Activated CD4-positive, alpha-beta T cell treated with anti-CD3 and anti-CD28 coated beads, Interleukin-2, amount 50 U/mL, for 48 hours (primary cell): ENCODE measurements at regions not wholly inside any gene's neighbourhood (a gene's known extent, or its start where the extent isn't known, plus 50 kb on each side); places are given as distances from the start of the nearest gene placed in this dataset.

ENCODE experiments used
- DNase-seq, 2 experiments: peaks; one replicate each; pipeline ENCODE4 v3.0.0-alpha.2; 2020

DNA sequence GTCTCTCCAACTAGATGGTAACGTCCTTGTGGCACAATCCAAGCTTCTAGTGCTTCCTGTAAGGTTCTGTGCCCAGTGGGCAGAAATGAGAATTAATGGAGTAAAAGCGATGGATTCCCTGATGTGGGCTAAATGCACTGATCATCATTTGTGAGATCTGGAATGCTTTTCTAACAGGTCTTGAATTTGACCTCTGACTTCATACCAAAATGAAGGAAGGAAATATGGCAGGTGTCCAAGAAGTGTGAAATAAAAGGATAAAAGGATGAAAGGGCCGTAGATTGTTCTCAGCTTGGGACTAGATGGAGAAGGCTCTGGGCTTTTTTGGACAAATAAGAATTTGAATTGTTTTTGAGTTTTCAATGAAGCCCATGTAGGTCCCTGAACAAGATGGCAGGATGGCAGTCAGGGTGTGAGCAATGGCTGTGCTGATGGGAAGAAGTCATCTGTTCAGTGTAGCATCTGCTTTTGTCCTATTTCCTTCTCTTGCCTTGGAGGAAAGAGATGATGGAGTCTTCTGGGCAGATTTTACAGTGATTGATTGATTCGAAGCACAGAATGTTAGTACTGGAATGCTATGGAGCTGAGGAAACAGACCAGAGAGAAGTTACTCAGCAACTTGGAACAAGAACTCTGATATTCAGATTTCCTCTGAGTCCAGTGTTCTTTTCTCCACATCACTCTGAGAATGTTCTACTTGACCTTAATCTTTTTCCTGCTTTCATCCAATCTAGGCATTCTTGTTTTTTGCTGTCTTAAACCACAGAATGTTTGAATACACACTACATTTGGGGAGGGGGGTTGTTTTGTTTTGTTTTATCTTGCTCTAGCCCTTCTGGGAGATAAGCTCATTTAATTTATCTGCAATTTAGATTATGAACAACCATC lies 286.0 kb downstream of the HLX start:
- DNase-seq: no peak

DNA sequence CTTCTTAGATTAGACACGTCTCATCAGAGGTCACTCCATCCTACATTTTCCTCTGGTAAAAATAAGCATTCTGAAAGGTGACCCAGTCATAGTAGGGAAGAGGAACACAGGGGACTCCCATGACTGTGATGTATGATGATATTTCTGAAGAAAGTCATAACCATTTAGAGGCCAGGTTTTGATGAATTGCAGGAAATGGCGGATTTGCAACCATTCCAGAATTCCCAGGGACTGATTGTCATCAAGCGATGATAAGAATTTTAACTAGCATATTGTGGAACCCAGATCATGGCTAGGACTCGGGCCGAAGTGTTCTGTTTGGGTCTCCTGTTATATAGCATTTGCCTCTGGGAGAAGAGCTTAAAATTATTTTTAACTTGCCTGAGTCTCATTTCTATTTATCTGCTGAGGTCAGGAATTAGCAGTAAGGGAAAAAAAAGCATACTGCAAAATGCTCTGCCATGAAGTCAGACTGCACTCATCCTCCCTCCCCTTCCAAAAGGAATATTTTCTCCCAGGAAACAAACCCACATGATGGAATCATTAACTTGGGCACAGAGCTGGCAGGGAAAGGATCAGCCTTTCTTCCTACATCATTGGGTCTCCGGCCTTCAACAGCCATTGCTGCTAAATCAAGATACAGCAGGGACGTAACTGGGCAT lies 286.7 kb downstream of the HLX start:
- DNase-seq: no peak

DNA sequence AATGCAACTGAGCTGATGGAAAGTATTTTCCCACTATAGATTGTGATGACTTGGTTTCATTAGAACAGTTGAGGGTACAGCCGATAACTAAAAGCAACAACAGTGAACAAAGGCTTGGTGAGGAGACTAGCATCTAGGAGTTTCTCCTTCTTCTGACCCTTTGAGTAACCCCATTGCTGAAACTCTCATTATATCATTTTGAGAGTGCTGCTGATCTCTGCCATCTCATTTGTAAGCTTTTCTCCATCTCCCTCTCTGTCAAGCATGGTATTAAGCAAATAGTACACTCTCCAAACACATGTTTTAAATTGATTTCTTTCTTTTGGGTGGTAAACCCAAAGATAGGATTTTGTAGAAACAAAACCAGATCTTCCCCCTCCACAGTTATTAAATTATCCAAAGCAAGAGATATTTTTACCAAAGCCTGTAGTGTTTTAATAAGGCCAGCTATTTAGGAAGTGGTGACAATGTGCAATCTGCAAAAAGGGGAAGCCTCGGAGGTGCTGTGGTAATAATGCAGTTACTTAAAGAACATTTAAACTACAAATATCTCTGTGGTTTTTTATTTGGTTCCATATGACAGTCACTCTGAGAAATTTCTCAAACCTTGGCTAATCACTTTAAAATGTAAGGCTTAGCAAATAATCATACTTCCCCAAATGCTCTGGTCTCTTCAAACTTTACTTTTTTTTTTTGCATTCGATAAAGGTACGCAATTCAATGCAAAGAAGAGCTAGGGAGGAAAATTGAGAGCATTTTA lies 287.5 kb downstream of the HLX start:
- no peak for DNase-seq

DNA sequence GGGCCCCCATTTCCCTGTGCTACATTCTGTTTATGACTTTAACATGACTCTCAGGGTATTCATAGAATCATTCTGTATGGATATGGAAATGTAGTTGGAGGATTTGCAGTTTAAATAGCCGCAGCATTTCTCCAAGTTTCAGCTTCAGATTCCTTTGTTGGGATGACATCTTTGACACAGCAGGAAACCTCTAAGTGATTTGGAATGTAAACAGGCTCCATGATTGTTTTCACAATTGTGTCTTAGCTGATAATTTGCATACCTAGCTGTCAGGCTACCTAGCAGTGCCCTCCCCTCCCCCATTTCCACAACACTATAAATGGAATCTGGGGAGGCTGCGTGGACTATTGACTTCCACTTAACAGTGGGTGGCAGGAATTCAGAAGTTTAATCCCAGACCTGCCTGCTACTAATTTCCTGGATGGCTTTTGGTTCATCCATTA lies 290.2 kb downstream of the HLX start:
- no peak for DNase-seq

DNA sequence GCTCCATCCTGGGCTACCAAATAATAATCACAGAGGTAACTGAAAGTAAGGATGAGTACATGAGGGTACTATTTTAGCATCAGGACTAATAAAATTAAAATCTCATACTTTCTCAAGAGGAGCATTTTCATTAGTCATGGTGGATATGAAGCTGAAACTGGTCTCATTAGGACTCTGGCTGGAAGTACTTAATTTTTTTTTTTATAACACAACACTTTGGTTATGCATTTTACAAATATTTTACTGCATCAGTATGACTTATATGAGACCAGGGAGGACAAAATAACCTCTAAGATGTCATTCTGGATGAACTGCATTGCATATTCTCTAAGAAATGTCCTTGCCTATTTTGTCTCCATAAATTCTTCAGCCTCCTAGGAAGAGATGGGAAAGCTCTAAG lies 290.9 kb downstream of the HLX start:
- no peak for DNase-seq

DNA sequence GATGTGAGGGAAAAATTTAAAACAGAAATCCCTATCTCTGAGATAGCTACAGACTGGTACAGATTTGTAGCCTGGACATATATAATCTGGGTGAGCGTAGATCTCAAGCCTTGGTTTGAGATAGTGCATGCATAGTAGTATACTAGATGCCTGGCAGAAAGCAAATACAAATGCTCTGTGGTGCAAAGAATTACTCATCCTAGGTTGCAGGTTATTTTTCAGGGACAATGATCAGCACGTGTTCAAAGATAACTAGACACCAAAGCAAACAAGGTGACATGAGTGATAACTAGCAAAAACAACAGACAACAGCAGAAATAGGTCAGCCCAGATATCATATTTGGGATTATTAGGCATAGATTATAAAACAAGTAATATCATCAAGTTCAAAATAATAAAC lies 292.5 kb downstream of the HLX start:
- no peak for DNase-seq

DNA sequence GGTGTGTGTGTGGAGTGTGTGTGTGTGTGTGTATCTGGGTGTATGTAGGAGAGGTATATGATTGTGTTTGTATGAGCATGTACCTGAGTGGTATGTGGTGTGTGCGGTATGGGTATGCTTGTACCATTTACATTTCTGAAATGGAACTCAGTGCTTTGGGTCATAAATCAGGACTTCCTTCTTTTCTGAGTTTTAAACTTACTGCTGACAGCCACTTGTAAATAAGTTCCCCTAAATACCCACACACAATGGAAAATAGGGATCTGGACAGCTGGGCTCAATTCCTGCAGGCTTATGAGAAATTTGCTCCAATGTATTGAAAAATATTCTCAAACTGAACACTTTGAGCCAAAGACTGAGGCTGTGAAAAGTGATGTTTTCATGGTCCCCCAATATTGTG lies 293.6 kb downstream of the HLX start:
- DNase-seq: no peak

DNA sequence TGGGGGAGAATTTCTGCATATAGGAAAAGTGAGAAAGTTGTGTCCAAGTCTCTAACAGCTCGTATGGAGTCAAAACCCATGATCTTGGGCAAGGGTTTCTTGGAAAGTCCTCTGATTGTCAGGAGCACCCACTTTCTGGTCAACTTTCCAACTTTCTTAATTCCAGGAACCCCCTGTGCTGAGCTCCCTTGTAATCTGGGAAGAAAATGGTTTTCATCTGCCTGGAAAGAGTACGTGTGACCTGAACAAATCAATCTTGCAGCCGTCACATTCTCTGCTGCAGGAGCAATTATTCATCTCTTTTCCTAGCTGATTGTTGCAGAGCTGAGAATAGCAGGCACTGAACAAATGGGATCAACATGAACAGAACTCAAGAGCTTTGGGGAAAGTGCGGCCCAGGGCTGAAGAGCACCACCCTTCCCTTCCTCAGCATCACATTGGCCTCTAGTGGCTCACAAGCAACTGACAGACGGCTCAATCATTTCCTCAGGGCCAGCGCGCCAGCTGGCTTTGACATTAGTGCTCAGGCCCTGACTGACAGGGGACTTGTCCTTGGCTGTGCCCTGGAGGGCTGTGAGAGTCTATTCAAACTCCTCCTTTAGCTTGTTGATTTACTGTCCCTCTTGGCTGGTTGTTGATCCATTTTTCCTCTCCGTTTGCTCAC lies 295.2 kb downstream of the HLX start:
- no peak for DNase-seq

DNA sequence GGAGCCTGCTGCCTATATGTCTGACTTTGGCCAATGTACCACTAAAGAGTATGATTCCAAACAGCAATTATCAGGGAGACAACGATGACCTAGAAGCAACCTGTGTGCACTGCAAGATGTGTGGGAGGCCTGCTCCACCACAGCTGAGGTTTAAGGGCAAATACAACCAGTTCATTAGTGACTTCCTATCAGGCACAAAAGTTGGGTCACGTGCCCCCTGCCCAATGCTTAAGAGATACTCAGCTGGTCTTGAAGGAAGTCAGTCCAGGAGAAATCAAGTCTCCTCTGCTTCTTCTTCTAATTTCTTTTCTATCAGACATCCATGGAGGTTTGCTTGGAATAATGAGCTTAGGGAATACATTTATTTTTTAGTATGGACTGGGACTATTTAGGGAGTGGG lies 296.0 kb downstream of the HLX start:
- no peak for DNase-seq

DNA sequence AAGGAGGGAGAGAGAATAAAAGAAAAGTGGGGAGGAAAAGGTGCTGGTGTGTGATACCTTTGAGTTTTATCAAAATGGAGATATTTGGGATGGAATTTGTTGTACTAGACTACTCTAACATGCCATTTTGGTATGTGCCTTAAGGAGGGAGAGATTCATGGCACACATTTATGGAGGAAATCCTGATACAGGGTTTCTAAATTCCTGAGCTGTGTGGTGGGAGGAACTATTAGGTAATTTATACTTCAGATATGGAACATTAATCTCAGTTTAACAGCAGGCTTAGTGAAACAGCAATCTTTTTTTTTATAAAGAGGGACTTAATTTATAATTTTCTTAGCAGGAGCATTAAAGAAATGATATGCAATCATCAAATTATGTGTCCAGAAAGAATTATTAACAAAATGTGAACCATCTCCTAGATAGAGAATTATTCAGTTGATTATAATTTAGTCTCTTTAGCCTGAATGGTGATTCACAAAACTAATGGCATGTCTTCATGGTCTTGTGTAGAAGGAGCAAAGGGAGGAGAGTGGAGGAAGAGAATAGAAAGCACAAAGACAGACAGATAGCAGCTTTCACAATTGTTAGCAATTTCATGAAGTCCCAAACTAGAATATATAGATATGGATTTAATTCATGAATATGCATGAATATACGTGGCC lies 301.6 kb downstream of the HLX start:
- DNase-seq: no peak

DNA sequence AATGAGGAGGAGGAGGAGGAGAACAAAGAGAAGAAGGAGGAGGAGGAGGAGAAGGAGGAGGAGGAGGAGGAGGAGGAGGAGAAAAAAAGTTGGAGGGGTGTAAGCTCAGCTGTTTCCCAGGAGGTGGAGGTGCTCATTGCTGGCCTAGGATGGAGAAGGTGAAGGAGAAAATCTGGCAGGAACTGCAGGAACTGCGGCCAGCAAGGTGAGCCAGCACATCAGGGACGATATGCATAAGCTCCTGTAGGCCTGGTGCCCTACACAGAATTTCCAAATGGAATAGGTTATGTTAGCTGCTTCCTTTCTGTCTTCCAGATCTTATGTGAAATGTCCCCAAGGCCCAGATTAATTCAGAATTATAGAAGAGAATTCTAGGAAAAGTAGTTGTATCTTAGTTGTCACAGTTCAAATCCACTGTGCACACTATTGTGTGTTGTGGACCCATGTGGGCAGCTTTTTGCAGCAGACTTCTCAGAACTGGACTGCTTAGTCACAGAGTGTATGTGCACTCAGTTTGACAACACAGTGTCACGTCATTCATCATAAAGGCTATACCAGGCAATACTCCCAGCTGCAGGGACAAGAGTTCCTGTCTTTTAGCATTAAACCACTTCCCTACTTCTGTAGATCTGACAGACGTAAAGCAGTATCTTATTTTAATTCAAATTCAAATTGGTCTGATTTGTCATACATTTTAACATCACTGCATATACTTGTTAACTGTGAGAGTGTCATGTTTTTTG lies 303.7 kb downstream of the HLX start:
- no peak for DNase-seq

DNA sequence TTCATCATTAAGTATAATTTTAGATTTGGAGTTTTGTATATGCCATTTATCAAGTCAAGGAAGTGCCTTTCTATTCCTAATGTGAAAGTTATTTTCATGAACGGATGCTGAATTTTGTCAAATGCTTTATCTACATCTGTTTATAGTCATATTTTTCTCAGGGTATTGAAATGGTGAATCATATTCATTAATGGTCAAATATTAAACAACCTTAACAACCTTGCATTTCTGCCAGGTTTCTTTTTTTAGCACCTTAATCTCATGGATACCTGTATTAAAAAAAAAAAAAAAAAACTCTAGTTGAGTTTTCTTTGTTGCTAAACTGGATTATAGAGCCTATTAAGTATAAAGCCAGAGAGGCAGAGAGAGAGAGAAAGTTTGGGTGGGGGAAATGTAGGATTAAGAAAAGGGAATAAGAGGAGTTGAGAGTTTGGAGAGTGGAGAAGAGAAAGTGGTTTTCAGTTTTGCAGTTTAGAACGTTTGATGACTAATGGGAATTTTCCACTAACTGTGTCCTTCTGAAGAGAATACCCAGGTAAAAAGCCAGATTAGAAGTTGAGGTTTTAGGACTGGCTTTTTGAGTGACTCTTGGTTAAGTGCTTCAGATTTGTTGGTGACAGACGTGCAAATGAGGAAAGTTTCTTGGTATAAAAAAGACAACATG lies 305.0 kb downstream of the HLX start:
- no peak for DNase-seq

DNA sequence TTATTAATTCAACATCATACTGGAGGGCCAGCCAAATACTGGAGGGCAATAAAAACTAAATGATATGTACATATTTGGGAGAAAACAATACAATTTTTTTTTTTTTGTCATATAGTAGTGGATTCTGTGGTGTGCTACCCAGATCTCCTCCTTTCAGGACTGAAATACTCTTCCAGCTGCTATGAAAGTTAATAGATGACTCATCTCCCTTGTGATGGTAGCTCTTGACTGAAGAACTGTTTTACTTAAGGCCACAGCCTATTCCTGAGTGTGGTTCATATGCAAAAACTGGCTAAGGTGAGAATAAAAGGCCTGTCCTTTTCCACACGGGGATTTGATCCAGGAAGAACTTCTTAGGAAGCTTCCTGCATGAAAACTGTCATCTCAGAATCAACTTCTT lies 307.9 kb downstream of the HLX start:
- DNase-seq: no peak

DNA sequence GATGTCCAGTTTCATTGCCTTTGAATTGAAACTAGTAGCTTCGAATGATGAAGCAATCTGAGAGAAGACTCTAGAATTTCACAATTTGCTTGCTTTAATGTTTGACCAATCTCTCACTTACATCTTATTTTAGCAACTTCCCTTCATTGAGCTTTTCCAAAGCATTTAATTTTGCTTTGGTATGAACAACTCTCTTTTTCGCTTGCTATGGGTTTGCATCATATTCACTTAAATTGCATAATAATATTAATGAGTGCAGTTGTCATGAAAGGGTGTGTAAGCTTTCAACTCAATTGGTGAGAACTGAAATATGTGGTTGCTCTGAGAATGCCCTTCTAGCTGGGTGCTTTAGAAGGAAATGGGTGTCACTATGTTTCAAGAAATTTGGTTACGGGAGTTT lies 309.2 kb downstream of the HLX start:
- DNase-seq: no peak

DNA sequence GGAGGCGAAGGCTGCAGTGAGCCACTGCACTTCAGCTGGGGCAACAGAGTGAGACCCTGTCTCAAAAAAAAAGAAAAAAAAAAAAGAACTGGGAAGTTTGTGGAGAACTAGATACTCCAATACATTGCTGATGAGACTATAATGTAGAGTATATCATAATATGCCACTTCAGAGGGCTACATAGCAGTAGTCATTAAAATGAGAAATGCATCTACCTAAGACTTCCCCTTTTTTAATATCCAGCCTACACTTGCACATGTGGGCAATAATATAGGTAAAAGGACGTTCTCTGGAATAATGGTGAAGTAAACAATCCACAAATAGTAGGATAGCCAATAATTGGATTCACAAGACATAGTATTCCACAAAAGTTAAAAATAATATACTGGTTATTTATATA lies 311.0 kb downstream of the HLX start:
- DNase-seq: no peak

DNA sequence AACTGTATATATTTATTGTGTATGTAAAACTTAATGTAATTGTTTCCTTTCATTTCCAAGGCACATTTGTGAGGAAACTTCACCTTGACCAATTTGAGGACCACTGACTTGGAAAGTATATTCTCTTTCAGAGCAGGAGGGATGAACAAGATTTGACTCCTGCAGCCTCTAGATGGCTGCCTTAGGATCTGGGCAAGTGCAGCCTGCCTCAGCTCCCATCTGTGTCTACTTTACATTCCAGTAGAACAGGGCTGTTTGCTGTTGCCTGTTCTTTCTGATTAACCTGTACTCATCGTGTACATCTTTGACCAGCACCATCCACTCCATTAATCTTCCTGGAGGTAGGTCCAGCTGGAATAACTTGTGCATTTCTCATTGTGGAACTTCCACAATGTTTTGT lies 312.8 kb downstream of the HLX start:
- DNase-seq: no peak

DNA sequence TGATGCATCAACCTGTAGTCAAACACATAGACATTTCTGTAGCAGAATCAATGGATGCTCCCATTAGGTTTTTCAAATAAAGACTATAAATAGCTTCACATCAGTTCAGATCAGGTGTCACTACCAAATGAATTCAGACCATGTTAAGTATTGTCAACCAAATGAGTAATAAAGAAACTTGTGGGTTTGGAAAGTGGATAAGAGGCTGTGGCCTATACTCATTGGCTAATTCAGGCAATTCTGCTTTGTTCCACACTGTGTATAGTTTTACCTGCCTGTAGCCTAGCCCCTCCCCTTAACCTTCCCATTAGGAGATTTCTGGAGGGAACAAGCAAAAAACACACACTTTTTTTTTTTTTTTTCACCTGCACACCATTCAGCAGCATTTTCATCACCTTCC lies 321.2 kb downstream of the HLX start:
- DNase-seq: no peak

DNA sequence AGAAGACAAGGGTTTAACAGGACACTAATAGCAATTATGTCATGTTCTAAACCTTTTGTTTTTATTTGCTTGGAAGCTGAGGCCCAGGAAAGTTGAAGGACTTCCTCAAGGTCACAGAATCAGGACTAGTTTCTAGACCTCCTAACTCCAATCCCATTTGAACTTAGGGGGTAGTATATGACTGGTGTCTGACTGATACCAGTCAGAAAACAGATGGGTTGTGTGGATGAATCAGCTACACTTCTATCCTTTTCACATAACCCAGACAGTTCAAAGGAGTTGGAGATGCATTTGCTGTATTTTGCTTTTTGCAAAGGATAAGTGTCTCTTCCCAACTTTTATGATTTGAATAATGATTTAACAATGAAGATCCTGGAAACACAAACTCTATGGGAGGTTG lies 322.5 kb downstream of the HLX start:
- DNase-seq: no peak

DNA sequence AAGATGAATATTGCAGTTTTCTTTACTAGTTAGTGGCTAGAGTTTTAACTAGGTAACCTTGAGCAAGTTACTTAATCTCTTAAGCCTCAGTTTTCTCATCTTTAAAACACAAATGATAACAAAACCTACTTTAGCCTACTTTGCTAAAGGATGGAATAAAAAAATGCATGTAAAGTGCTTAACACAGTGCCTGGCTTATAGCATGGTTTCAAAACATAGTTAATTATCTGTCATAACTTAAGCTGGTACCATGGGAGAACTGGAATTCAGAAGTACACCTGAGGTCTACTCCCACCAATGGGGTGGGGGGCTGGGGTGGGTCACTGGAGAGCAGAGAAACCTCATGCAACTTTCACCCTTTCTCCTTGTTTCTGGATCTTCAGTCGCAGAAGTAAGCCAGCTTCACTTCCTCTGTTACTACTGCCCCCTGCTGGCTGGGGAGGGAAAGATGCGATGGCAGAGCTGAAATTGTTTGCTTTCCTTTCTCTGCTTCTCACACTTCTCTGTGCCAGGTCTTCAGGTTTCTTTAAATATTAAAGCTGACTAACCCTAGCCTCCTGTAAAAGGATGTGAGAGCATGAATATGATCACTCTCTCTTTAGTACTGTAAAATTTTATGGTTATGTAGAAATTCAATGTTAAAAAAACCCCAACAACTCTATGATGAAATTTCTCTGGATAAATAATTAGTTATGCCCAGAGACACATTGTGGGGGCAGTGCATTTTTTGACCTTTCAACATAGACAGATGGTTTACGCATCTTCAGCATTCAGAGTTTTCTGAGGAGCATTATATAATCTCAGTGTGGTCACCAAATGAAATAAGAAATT lies 324.2 kb downstream of the HLX start:
- DNase-seq: peak; percentile 73 to 78

DNA sequence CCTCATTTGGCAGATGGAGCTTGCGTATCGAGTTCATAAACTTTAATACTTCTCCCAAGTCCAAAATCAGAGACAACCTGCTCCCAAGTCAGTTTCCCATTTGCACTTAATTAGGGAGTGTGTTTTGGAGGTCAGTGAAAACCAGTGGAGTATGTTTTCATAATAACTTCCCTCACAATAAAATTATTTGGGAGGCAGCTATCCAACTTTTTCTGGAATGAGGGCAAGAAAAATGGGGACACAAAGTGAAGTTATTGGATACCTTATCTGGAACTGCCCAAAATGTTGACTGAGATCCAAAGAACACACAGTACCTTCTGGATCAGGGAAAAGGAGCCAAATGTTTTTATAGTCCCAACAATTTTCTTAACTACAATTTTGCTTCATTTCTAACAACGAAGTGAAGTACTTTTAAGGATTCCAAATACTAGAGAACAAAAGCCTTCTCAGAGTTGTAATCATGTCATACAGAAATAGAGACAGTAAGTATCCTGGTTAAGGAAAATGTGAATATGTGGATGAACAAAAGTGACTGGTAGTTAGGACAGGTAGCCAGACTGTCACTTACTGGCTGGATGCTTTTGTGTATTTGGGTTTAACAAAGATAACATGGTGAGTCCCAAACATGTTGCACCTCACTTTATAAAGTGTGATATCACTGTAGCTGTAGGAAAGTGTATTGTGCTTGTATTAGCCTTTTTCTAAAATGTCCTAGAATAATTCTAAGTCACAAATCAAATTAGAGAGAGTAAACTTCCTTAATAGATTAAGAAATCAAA lies 325.0 kb downstream of the HLX start:
- DNase-seq: no peak
